DND-41 (cell line): ENCODE measurements at regions not wholly inside any gene's neighbourhood (a gene's known extent, or its start where the extent isn't known, plus 50 kb on each side); places are given as distances from the start of the nearest gene placed in this dataset.

Source experiments
- ATAC-seq: fragments of 200-7000 bp; cut with Tn5 transposase; 3 replicates; pipeline ENCODE4 v1.9.1; 2021; ENCODE audit warnings: low read depth; ENCODE audit not compliant: insufficient read depth
- DNase-seq: peaks from one replicate; pipeline ENCODE4 v3.0.0-alpha.2; 2020
- H2AFZ ChIP-seq: 2 replicates; pipeline ENCODE4 v1.6.0; 2012; ENCODE audit warnings: low read depth, low read length
- H3K27ac ChIP-seq: 2 replicates; pipeline ENCODE4 v1.5.1; 2012; ENCODE audit warnings: low read length, inconsistent platforms
- H3K27me3 ChIP-seq: fragments of 200-600 bp; sonication (generic); 2 replicates; pipeline ENCODE4 v1.6.0; 2012; ENCODE audit warnings: low read length, mild to moderate bottlenecking, inconsistent platforms; ENCODE audit not compliant: insufficient read depth, poor library complexity
- H3K36me3 ChIP-seq: 2 replicates; pipeline ENCODE4 v1.5.1; 2012; ENCODE audit warnings: low read length, inconsistent platforms; ENCODE audit not compliant: insufficient read depth
- H3K4me1 ChIP-seq: 2 replicates; pipeline ENCODE4 v1.5.1; 2012; ENCODE audit warnings: mild to moderate bottlenecking, low read length; ENCODE audit not compliant: insufficient read depth
- H3K4me2 ChIP-seq: 2 replicates; pipeline ENCODE4 v1.6.0; 2012; ENCODE audit warnings: mild to moderate bottlenecking, moderate library complexity, low read length, inconsistent platforms; ENCODE audit not compliant: insufficient read depth
- H3K4me3 ChIP-seq, 2 experiments: fragments of 200-600 bp in 1 of 2; shearing (Covaris generic) in 1 of 2; 2 replicates each; pipeline ENCODE4 v1.5.1; 2012 to 2016; ENCODE audit warnings: inconsistent platforms in 2 of 2, low read length in 2 of 2, mild to moderate bottlenecking in 2 of 2, low read depth in 1 of 2, moderate library complexity in 1 of 2
- H3K79me2 ChIP-seq: 2 replicates; pipeline ENCODE4 v1.6.0; 2012; ENCODE audit warnings: low read length, inconsistent platforms; ENCODE audit not compliant: insufficient read depth
- H3K9ac ChIP-seq: 2 replicates; pipeline ENCODE4 v1.6.0; 2012; ENCODE audit warnings: low read depth, mild to moderate bottlenecking, inconsistent platforms, low read length, moderate library complexity
- H3K9me3 ChIP-seq: 2 replicates; pipeline ENCODE4 v1.5.1; 2012; ENCODE audit warnings: low read length, moderate library complexity, mild to moderate bottlenecking, inconsistent platforms; ENCODE audit not compliant: insufficient read depth, severe bottlenecking
- H4K20me1 ChIP-seq: 2 replicates; pipeline ENCODE4 v1.6.0; 2012; ENCODE audit warnings: low read length; ENCODE audit not compliant: insufficient read depth
- EZH2 ChIP-seq: IDR thresholded peaks from 3 replicates; pipeline ENCODE4 v1.6.1; 2012; ENCODE audit warnings: borderline replicate concordance, low read depth, mild to moderate bottlenecking, moderate library complexity, low read length, inconsistent platforms; ENCODE audit not compliant: severe bottlenecking
- TF ChIP-seq, protein P1 (sequence below): IDR thresholded peaks from 2 replicates; pipeline ENCODE4 v1.5.1; 2012; ENCODE audit warnings: borderline replicate concordance, low read length, moderate library complexity, mild to moderate bottlenecking; ENCODE audit not compliant: poor library complexity, severe bottlenecking; ENCODE audit errors: extremely low read depth

DNA sequence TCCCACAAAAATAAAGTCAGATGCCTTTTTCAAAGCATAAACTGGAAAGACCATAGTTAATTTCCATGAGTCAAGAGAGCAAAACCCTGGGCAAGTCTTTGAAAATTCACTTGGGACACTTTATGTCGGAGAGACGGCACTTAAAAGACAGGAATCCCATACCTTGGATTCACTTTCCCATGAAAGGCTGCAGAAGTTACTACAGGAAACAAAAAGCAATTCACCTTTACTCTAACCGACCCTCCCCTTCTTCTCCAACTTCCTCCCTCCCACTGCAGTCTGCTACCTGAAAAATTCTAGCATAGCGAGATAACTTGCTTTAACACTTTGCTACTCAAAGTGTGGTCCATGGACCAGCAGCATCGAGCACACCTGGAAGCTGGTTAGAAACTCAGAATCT lies 539.1 kb upstream of the JAG1 start:
- Histone ChIP-seq H4K20me1 (no peaks in the 10 kb centered on the region), H3K27ac (no peak overlapping the region), H3K4me2 (no peak overlapping the region), H3K9ac (no peak overlapping the region), H3K9me3 (no peaks in the 10 kb centered on the region), H3K27me3 (no peaks in the 10 kb centered on the region), H3K4me3 (no peak overlapping the region), H3K4me1 (no peaks in the 10 kb centered on the region), H2AFZ (no peak overlapping the region), H3K36me3 (no peaks in the 10 kb centered on the region), H3K79me2 (no peaks in the 10 kb centered on the region)
- no peak for DNase-seq
- no peak for TF ChIP-seq EZH2
- TF ChIP-seq, protein P1, sequence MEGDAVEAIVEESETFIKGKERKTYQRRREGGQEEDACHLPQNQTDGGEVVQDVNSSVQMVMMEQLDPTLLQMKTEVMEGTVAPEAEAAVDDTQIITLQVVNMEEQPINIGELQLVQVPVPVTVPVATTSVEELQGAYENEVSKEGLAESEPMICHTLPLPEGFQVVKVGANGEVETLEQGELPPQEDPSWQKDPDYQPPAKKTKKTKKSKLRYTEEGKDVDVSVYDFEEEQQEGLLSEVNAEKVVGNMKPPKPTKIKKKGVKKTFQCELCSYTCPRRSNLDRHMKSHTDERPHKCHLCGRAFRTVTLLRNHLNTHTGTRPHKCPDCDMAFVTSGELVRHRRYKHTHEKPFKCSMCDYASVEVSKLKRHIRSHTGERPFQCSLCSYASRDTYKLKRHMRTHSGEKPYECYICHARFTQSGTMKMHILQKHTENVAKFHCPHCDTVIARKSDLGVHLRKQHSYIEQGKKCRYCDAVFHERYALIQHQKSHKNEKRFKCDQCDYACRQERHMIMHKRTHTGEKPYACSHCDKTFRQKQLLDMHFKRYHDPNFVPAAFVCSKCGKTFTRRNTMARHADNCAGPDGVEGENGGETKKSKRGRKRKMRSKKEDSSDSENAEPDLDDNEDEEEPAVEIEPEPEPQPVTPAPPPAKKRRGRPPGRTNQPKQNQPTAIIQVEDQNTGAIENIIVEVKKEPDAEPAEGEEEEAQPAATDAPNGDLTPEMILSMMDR = no peak
- ATAC-seq = no peak

DNA sequence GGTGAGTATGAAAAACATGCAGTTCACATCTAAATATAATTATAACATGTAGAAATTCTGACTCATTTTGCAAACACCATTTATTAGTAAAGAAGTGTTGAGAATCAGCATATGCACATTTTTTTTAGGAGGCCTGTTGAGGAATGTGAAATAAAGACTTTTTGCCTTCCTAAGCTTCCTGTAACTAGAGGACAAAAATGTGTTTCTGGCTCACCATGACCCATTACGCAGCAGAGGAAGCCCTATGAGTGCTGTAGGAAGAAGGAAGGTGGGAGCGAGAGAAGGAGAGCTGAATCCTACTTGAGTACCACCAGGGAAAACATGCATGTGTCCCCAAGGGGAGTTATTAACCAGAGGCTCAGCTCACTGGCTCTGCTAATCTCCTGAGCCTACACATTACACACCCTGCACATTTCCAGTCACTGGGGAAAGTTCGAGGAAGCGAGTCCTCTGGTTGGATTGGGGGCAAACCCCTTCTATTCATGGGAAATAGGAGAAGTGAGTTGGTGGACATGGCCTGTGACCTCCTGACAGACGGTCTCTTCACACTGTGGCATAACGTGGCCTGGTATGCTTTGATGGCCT lies 540.5 kb upstream of the JAG1 start:
- no peaks in the 10 kb centered on the region for H3K36me3 ChIP-seq
- H3K4me3 ChIP-seq = no peak overlapping the region
- H3K4me1 ChIP-seq = no peaks in the 10 kb centered on the region
- DNase-seq (no peak), ATAC-seq (no peak)
- no peaks in the 10 kb centered on the region for H4K20me1 ChIP-seq
- TF ChIP-seq, protein P1 = no peak
- TF ChIP-seq EZH2 = no peak
- no peaks in the 10 kb centered on the region for H3K79me2 ChIP-seq
- H3K27me3 ChIP-seq = no peaks in the 10 kb centered on the region
- H2AFZ ChIP-seq = no peak overlapping the region
- H3K27ac ChIP-seq = no peak overlapping the region
- H3K9ac ChIP-seq = no peak overlapping the region
- H3K9me3 ChIP-seq = no peaks in the 10 kb centered on the region
- H3K4me2 ChIP-seq = no peak overlapping the region

DNA sequence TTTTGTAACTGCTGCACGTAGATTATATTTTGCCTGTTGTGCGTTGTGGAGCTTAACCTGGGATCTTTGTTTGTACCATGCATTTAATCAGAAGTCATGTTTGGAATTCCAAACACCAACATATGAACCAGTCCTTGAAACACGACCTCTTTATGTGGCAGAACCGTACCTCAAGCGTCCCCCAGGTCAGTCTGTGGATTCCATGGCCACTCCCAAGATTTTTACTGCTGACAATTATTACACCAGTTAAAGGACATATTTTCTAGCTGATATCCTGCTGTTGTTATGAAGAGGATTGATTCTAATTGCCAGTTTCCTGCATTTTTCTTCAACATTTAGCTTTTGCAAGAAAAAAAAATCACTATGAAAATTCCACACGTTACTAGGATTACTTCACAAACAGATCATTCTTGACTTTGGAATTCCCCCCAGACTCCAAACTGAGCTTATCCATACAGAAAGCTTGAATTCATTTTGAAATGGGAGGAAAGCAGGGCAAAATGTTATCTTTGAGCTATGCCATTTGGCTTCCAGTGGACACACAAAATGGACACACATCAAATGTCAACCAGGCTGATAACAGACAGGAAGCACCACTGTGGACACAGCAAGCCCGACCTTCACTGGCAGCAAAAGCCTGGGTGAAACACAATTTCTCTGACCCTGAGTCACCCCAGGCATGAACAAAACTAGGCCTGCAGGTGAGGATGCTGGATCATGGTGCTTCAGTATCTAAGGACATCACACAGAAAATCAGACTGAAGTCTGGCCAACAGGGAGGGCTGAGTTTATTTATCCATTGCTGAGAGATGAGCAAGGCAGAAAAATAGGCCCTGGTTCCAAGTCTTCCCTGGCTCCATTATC lies 542.9 kb upstream of the JAG1 start:
- H2AFZ ChIP-seq = no peak overlapping the region
- no peak for DNase-seq
- TF ChIP-seq EZH2 = no peak
- H3K36me3 ChIP-seq = no peaks in the 10 kb centered on the region
- ATAC-seq = no peak
- no peak overlapping the region for H3K27ac ChIP-seq
- no peaks in the 10 kb centered on the region for H3K9me3 ChIP-seq
- no peaks in the 10 kb centered on the region for H3K27me3 ChIP-seq
- no peak overlapping the region for H3K4me3 ChIP-seq
- H3K9ac ChIP-seq = no peak overlapping the region
- no peaks in the 10 kb centered on the region for H4K20me1 ChIP-seq
- no peak overlapping the region for H3K4me2 ChIP-seq
- no peaks in the 10 kb centered on the region for H3K4me1 ChIP-seq
- no peaks in the 10 kb centered on the region for H3K79me2 ChIP-seq
